ENCODE measurements at regions not wholly inside any gene's neighbourhood (a gene's known extent, or its start where the extent isn't known, plus 50 kb on each side); places are given as distances from the start of the nearest gene placed in this dataset.

GRCh38 chr7:94062372-94062771, 58.2 kb upstream of the BET1 start:
- H3K4me3 ChIP-seq (ENCODE audit: control insufficient read depth, low read depth, low read length) = no peak overlapping the region
- DNase-seq (ENCODE audit: low read depth) = no peak
- no peak for TF ChIP-seq CTCF (IDR thresholded peaks at IDR 0.05; ENCODE audit: control insufficient read depth, insufficient read depth, low read depth, low read length, missing control alignments)

- H3K4me3 ChIP-seq (ENCODE audit: control insufficient read depth, low read depth, low read length) = no peak overlapping the region
- no peak for DNase-seq (ENCODE audit: low read depth)
- no peak for TF ChIP-seq CTCF (IDR thresholded peaks at IDR 0.05; ENCODE audit: control insufficient read depth, insufficient read depth, low read depth, low read length, missing control alignments)
Measured at GRCh38 chr7:94064541-94065191, 60.5 kb upstream of the BET1 start.

- H3K4me3 ChIP-seq (ENCODE audit: control insufficient read depth, low read depth, low read length) = no peak overlapping the region
- DNase-seq (ENCODE audit: low read depth) = no peak
- no peak for TF ChIP-seq CTCF (IDR thresholded peaks at IDR 0.05; ENCODE audit: control insufficient read depth, insufficient read depth, low read depth, low read length, missing control alignments)
Measured at GRCh38 chr7:94067047-94067446, 62.9 kb upstream of the BET1 start.

- DNase-seq (ENCODE audit: low read depth) = no peak
- H3K4me3 ChIP-seq (ENCODE audit: control insufficient read depth, low read depth, low read length) = no peak overlapping the region
- no peak for TF ChIP-seq CTCF (IDR thresholded peaks at IDR 0.05; ENCODE audit: control insufficient read depth, insufficient read depth, low read depth, low read length, missing control alignments)
Measured at GRCh38 chr7:94067506-94067905, 63.4 kb upstream of the BET1 start.

GRCh38 chr7:94069162-94069739, 65.1 kb upstream of the BET1 start:
- no peak for DNase-seq (ENCODE audit: low read depth)
- no peak overlapping the region for H3K4me3 ChIP-seq (ENCODE audit: control insufficient read depth, low read depth, low read length)
- no peak for TF ChIP-seq CTCF (IDR thresholded peaks at IDR 0.05; ENCODE audit: control insufficient read depth, insufficient read depth, low read depth, low read length, missing control alignments)

- no peak for DNase-seq (ENCODE audit: low read depth)
- TF ChIP-seq CTCF (IDR thresholded peaks at IDR 0.05; ENCODE audit: control insufficient read depth, insufficient read depth, low read depth, low read length, missing control alignments) = no peak
- H3K4me3 ChIP-seq (ENCODE audit: control insufficient read depth, low read depth, low read length) = no peak overlapping the region
Measured at GRCh38 chr7:94080551-94080950, 76.4 kb upstream of the BET1 start.
